Ramos (cell line): ENCODE measurements at regions not wholly inside any gene's neighbourhood (a gene's known extent, or its start where the extent isn't known, plus 50 kb on each side); places are given as distances from the start of the nearest gene placed in this dataset.
"Not testable (repeated sequence)": the region's sequence is repeated elsewhere in the genome, so short reads cannot be mapped to it uniquely, and the experiment has no call there.

Experiments used
- in situ Hi-C: fragments of 300-500 bp; cut with MboI; formaldehyde crosslinking; loops from one replicate; pipeline ENCODE4 v1.14.3; 2022; ENCODE audit warnings: low sequenced_read_pairs; ENCODE audit not compliant: unreplicated experiment

DNA sequence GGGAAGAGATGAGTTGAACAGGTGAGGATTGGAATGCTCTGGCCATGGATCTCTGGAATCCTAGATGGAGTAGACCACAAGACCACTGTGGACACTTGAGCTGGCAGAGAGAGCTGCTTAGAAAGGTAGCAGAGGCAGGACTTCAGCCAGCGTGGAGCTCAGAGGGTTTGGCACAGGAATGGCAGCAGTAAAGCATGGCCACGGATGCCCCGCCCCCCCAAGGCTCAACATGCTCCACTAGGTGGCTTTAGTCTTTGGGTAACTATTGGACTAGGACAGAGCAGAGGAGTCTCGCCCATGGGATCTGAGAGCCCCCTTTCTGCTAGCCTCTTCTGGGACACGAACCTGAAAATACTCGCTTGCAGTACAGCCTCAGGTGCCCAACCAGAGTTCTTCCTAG, 150.1 kb upstream of the NEIL3 start:
- in situ Hi-C loops, result no loop called here

DNA sequence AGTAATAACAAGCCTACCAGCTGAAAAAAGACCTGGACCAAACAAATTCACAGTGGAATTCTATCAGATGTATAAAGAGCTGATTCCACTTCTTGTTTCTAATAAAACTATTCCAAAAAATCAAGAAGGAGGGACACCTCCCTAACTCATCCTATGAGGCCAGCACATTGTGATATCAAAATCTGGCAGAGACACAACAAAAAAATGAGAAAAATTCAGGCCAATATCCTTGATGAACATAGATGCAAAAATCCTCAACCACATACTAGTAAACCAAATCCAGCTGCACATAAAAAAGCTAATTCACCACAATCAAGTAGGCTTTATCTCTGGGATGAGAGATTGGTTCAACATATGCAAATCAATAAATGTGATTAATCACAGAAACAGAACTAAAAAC, 147.9 kb upstream of the NEIL3 start:
- in situ Hi-C loops, result no loop called here

DNA sequence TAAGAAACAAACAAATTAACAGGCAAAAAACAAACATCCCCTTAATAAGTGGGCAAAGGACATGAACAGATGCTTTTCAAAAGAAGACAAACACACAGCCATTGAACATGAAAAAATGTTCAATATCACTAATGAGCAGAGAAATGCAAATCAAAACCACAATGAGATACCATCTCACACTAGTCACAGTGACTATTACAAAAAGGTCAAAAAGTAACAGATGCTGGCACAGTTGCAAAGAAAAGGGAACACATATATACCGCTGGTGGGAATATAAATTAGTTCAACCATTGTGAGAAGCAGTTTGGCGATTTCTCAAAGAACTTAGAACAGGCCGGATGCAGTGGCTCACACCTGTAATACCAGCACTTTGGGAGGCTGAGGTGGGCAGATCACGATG, 146.1 kb upstream of the NEIL3 start:
- in situ Hi-C loops, result no loop called here

DNA sequence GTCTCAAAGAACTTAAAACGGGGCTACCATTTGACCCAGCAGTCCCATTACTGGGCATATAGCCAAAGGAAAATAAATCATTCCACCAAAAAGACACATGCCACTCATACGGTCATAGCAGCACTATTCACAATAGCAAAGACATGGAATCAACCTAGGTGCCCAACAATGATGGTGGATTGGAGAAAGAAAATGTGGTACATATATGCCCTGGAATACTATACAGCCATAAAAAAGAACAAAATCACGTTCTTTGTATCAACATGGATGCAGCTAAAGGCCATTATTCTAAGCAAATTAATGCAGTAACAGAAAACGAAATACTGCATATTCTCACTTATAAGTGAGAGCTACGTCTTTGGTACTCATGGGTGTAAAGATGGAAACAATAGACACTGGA, 138.1 kb upstream of the NEIL3 start:
- in situ Hi-C loops, result no loop called here

DNA sequence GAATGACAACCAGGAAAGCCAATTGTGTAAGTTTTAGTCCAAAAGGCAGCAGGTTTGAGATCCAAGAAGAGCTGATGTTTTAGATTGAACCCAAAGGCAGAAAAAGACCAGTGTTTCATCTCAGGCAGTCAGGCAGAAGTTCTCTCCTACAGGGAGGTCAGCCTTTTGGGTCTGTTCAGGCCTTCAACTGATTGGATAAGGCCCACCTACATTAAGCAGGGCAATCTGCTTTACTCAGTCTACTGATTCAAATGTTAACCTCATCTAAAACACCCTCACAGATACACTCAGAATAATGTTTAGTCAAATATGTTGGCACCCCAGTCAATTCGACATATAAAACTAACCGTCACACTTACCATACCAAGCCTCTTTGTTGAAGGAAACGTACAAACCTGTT, 134.2 kb upstream of the NEIL3 start:
- in situ Hi-C loops, result no loop called here

DNA sequence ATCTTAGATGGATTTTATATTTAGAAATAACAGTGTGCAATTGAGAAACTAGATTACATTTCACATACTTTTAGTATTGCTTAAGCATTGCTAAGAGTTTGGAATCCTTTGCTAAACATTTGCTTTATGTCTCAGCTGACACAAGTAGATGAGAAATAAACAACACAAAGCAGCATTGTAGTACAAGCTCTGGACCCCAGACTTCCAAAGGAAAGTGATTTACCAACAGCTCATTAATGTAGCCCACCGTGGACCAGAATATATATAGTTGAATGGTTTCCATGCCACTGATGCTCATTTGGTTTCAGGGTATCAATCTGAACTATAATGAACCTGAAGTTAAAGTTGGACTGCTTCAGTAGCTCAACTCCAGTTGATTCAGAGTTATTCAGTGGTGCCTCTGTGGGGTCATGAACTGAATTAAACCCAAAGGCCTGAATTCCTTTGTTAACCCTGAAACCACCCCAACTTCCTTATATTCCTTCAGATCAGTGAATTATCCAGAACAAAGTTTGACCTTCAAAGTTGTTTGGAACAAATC, 132.1 kb upstream of the NEIL3 start:
- in situ Hi-C loops, result no loop called here

DNA sequence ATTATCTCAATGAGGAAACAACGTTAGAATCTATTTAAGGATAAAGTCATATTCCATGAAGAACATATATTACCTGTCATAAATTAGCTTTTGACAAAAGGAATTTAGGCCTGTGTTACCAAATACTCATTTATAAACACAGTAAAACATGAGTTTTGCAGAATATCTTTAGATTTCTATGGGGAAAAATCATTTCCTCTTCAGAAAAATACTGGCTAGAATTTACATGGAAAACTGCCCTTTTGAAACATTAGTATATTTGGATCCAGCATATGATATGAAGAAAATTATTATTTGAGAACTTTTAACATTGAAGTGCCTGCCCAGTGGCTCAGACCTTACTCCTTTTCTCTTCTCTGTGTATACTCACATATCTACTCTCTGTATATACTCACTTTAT, 131.4 kb upstream of the NEIL3 start:
- in situ Hi-C loops, result no loop called here

DNA sequence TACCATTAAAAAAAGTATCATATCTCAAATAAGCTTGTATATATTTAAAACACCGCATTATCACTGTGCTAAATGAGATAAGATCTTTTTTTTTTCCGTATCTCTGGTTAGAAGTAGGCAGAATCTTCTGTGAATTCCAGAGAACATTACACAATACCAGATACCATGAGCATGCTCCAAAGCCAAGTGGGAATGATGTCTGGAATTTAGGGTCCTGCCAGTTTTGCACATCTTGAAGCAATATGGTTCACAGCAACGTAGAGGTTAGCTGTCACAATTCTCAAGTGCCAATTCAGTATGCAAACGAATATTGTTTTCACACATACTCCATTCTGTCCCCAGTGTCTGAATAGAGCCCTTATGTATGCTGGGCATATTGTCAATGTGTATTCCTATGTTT, 127.5 kb upstream of the NEIL3 start:
- in situ Hi-C loops, result no loop called here

DNA sequence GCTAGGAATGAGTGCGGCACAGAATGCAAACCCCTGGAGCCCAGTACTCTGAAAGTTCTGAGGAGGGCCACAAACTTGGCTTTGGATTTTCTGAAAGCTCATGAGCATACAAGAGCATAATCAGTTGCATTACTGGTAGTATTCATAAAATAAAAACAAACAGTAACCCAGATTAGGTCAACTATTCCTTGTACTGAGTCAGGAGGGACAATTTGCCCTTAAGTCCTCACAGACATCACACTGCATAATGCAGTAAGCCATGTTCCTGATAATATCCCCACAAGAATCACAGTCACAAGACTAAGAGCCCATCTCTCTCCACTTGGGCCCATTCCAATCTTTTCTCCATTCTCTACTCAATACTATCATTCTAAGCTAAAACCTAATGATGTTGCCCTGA, 126.9 kb upstream of the NEIL3 start:
- in situ Hi-C loops, result no loop called here

DNA sequence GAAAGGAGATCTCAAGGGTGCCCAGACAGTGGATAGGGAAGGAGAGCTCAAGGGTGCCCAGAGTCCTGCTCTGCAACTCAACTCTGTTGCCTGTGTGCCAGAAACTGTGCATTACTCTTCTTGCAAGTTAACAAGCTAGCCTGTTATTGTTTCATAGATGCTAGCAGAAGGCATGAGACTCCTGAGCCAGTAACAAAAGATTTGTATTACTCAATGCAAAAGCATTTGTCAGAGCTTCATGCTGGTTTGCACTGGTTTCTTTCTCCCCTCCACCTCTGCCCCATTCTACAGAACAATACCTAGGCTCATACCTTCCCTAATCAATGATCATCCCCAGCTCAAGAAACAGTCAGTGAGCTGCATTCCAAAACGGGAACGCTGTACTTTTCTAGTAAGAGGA, 124.5 kb upstream of the NEIL3 start:
- in situ Hi-C loops, result no loop called here

DNA sequence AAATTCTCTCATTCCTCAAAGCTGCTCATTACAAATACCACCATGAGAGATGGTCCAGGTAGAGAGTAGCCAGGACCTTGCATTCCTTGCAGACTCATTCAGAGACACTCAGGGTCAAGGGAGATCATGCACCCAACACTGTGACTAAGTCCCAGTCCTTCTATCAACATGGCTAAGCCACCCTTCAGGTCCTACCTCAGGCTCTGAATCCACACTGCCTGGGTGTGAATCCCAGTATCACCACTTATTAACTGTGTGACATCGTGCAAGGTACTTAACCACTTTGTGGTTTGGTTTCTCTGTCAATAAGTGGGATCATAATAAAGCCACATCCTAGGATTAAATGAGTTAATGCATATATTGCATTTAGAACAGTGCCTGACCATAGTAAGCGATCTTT, 124.1 kb upstream of the NEIL3 start:
- in situ Hi-C loops, result no loop called here

DNA sequence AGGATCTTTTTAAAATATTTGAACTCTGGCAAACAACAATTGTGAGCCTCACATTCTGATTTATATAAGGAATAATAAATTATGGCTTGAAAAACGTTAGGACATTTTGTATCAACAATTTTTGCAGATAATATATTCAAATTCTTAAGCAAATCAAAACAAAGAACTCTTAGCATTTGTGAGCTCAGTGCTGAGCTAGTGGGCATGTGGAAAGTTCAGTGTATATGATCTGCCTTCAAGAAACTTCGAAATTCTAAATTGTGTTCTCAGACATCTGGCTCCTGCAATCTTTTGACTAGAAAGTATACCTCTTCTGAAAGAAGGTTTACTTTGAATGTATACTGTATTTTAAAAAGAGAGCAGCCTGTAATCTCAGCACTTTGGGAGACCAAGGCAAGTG, 122.3 kb upstream of the NEIL3 start:
- in situ Hi-C loops, result no loop called here

DNA sequence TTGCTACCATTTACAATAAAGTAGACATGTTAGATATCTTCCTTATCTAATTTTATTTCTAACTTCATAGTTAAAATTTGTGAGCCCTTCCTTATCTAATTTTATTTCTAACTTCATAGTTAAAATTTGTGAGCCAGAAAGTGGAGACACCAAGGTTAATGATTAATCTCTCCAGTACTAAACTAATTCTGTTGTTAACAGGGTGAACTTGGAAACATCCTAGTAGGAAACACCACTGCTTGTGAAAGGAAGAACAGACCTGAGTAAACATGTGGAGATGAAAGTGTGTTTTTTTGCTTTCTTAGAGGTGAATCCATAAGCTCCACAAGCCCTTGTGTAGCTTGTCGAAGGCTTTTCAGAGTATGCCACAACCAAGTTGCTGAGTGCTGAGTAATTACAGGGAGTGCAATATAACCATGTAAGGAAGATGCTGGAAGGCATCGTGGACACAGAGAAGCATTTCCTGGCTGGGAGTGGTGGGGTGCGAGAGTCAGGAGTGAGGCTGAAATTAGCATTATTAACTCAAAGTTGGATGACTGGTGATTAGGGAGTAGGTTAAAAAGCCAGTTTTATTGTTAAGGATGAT, 118.6 kb upstream of the NEIL3 start:
- in situ Hi-C loops, result no loop called here

DNA sequence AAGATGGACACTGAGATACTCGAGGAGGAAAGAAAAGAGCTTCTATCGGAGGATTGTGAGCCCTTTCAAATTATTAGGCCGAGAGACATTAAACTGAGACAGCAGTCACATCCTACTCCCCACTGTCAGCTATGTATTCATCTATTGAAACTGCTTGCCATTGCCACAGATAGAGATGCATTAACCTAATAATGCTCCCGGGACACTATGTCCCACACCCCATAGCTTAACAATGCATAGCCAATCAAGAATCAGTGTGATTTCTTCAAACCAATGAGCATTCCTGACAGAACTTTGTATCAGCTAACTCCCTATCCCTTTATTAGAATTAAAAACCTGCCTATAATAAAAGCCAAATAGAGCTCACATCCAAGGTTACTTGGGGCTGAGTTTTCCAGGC, 118.1 kb upstream of the NEIL3 start:
- in situ Hi-C loops, result no loop called here

DNA sequence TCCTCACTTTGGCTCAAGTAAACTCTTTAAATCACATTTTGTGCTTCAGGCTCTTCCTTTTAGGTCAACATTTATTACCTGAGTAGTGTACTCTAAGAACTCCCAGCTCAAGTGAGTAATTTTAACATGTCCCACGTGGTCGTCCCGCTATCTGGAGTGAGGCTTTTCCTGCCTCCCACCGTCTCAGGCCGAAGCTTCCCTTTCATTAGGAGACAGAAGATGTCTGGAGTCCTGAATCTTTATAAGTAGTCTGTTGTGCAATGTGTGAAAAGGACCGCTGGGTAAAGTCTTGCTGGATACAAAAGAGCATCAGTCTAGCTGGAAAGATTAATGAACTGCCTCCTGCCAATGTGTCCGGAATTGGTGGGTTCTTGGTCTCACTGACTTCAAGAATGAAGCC, 117.7 kb upstream of the NEIL3 start:
- in situ Hi-C loops, result no loop called here

DNA sequence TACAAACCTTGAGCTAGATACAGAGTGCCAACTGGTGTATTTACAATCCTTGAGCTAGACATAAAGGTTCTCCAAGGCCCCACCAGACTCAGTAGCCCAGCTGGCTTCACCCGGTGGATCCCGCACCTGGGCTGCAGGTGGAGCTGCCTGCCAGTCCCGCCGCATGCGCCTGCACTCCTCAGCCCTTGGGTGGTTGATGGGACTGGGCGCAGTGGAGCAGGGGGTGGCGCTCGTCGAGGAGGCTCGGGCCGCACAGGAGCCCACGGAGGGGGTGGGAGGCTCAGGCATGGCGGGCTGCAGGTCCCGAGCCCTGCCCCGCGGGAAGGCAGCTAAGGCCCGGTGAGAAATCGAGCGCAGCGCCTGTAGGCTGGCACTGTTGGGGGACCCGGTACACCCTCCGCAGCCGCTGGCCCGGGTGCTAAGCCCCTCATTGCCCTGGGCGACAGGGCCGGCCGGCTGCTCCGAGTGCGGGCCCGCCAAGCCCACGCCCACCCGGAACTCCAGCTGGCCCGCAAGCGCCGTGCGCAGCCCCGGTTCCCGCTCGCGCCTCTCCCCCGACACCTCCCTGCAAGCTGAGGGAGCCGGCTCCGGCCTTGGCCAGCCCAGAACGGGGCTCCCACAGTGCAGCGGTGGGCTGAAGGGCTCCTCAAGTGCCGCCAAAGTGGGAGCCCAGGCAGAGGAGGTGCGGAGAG, 116.5 kb upstream of the NEIL3 start:
- in situ Hi-C loops, result not testable (repeated sequence)

DNA sequence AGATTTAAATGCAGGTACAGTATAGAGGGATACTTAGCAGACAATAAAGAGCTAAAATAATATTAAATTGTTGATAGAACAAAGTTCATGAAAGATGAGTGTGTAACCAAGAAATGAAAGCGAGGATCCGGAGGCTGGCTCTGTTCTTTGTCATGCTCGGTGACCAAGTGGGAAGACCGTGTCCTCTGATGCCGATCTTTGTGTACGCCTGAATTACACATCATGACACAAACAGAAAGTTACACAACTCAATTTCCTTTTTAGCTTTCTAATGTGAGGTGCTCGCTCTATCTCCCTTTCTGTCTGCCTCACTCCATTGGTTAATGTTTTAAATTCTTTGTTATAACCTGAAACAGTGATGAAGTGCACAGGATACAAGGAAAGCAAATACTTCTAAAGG, 114.8 kb upstream of the NEIL3 start:
- in situ Hi-C loops, result no loop called here

DNA sequence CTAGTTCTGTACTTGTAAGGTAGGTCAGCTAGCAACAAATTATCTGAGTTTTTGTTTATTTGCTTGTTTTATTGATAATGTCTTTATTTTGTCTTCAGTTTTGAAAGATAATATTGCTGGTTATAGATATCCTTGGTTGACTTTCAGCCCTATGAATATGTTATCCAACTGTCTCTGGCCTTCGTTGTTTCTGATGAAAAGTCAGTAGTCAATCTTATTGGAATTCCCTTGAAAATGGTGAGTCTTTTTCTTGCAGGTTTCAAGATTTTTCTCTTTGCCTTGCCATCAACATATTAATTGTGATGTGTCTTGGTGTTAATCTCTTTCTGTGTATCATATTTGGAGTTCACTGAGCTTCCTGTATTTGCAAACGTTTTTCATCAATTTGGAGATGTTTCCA, 113.1 kb upstream of the NEIL3 start:
- in situ Hi-C loops, result no loop called here

DNA sequence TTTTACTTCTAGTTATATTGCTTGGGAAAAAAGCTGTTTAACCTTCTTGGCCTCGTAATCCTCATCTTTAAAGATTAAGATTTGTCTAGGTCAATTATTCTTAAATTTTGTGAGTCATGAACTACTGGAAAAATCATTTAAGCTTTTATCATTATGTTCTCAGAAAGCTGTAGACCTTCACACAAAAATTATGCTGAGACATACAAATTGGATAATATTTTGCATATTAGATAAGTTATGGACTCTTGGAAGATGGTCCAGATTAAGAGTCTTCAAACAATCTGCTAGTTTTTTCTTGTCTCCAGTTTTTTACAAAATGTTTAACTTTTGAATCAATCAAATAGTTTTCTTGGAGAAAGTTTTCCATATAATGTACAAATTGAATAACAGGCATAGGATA, 108.1 kb upstream of the NEIL3 start:
- in situ Hi-C loops, result no loop called here

DNA sequence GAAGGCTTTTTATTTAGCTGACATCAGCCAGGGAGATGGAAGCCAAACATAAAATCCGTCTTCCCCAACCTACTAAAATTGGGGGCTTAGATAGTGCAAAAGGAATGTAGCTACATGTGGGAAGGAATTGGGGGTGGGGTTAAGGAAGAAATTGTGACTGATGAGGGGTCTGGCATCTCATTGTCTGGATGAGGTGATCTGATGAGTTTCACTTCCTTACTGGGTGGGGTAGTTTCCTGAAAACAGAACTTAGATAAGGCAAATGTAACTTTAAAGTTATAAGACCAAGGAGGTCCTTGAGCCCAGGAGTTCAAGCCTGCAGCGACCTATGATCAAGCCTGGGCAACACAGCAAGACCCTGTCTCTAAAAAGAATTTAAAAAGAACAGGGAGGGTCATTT, 105.5 kb upstream of the NEIL3 start:
- in situ Hi-C loops, result no loop called here

DNA sequence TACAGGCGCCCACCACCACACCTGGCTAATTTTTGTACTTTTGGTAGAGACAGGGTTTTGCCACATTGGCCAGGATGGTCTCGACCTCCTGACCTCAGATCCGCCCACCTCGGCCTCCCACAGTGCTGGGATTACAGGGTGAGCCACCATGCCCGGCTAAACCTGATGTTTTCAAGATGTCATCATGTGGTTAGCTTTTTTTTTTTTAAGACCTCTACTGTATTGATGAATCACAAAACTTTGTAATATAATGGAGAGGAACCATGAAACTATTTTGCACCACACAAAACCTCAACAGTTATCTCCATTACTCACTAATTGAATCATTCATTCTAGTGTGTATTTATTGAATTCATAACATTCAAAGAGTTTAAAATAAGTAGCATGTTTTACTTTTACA, 94.7 kb upstream of the NEIL3 start:
- in situ Hi-C loops, result no loop called here

DNA sequence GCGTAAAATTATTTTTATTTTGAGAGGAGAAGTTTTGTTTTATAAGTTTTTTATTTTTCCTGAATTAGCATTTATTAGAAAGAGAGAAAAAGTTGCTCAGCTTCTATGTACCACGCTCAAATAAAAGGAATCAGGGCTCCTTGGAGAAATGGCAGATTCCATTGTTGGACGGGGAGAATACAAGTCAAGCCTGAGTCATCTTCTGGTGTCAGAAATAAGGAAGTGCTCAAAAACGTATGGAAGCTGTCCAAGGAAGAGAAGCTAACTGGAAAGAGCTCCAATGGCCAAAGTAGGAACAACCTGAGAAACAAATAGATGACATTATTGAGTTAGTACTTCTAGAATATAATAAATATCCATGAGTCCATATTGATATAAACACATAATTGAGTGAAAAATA, 89.3 kb upstream of the NEIL3 start:
- in situ Hi-C loops, result no loop called here
